SH-SY5Y (cell line): ENCODE measurements at regions not wholly inside any gene's neighbourhood (a gene's known extent, or its start where the extent isn't known, plus 50 kb on each side); places are given as distances from the start of the nearest gene placed in this dataset.

Experiments
- GATA2 ChIP-seq: IDR thresholded peaks from 2 replicates; pipeline ENCODE4 v1.6.1; 2011; ENCODE audit warnings: mild to moderate bottlenecking, low read depth, low read length
- GATA3 ChIP-seq: IDR thresholded peaks from 2 replicates; pipeline ENCODE4 v1.6.1; 2011; ENCODE audit warnings: low read depth, mild to moderate bottlenecking, low read length, moderate library complexity

- TF ChIP-seq GATA2, result no peak
- TF ChIP-seq GATA3, result no peak
Measured at GRCh38 chr17:45730192-45730591, 53.9 kb upstream of the CRHR1 start.
